NCI-H2107 treated with DMSO at 0.1 percent for 48 hours (cell line): ENCODE measurements at regions not wholly inside any gene's neighbourhood (a gene's known extent, or its start where the extent isn't known, plus 50 kb on each side); places are given as distances from the start of the nearest gene placed in this dataset.
"Not testable (repeated sequence)": the region's sequence is repeated elsewhere in the genome, so short reads cannot be mapped to it uniquely, and the experiment has no call there.

Source experiments
- DNase-seq: peaks from one replicate; lab custom pipeline; 2025; ENCODE audit not compliant: unreplicated experiment; lab: John Stamatoyannopoulos, UW

- not testable (repeated sequence) for DNase-seq
These were observed 834.8 kb downstream of the C12orf50 start for GRCh38 chr12:87194389-87194788.

GRCh38 chr12:87185367-87185766 lies 843.8 kb downstream of the C12orf50 start:
- no peak for DNase-seq

GRCh38 chr12:87182696-87183233 lies 846.4 kb downstream of the C12orf50 start:
- DNase-seq, result no peak

- no peak for DNase-seq
These were observed 857.8 kb downstream of the C12orf50 start for GRCh38 chr12:87171356-87171755.

- DNase-seq, result no peak
These were observed 860.2 kb downstream of the C12orf50 start for GRCh38 chr12:87169010-87169409.

- DNase-seq, result no peak
These were observed 863.3 kb downstream of the C12orf50 start for GRCh38 chr12:87165733-87166375.

- no peak for DNase-seq
These were observed 866.1 kb downstream of the C12orf50 start for GRCh38 chr12:87163122-87163521.

- DNase-seq, result no peak
These were observed 868.2 kb downstream of the C12orf50 start for GRCh38 chr12:87160848-87161601.

GRCh38 chr12:87157791-87158190 lies 871.4 kb downstream of the C12orf50 start:
- DNase-seq, result no peak

GRCh38 chr12:87155621-87156020 lies 873.6 kb downstream of the C12orf50 start:
- no peak for DNase-seq

- no peak for DNase-seq
These were observed 876.2 kb downstream of the C12orf50 start for GRCh38 chr12:87152841-87153528.

- DNase-seq, result no peak
These were observed 877.1 kb downstream of the C12orf50 start for GRCh38 chr12:87152075-87152474.

- no peak for DNase-seq
These were observed 878.1 kb downstream of the C12orf50 start for GRCh38 chr12:87150969-87151662.

- no peak for DNase-seq
These were observed 886.2 kb upstream of the MGAT4C start for GRCh38 chr12:87142342-87142741.

GRCh38 chr12:87141091-87141490 lies 884.9 kb upstream of the MGAT4C start:
- no peak for DNase-seq

- no peak for DNase-seq
These were observed 884.1 kb upstream of the MGAT4C start for GRCh38 chr12:87140262-87140661.

- DNase-seq, result no peak
These were observed 881.0 kb upstream of the MGAT4C start for GRCh38 chr12:87137220-87137619.

GRCh38 chr12:87136330-87136976 lies 880.3 kb upstream of the MGAT4C start:
- no peak for DNase-seq

- DNase-seq, result no peak
These were observed 871.1 kb upstream of the MGAT4C start for GRCh38 chr12:87127272-87127671.

GRCh38 chr12:87121896-87122295 lies 865.7 kb upstream of the MGAT4C start:
- no peak for DNase-seq

- DNase-seq, result no peak
These were observed 864.2 kb upstream of the MGAT4C start for GRCh38 chr12:87120440-87120839.
